H1 (cell line): ENCODE measurements at regions not wholly inside any gene's neighbourhood (a gene's known extent, or its start where the extent isn't known, plus 50 kb on each side); places are given as distances from the start of the nearest gene placed in this dataset.

Experiments
- CHD7 ChIP-seq: fragments of 300-600 bp; sonication (generic); IDR thresholded peaks from 2 replicates; pipeline ENCODE4 v1.7.1; 2012; ENCODE audit warnings: low read length, moderate library complexity, mild to moderate bottlenecking, inconsistent platforms; ENCODE audit not compliant: insufficient replicate concordance
- GABPA ChIP-seq: IDR thresholded peaks from 2 replicates; pipeline ENCODE4 v1.6.1; 2011; ENCODE audit warnings: mild to moderate bottlenecking, low read length, moderate library complexity, borderline replicate concordance; ENCODE audit not compliant: insufficient read depth
- KDM1A ChIP-seq: fragments of 200-600, 300-600 bp; sonication (generic); IDR thresholded peaks from 2 replicates; pipeline ENCODE4 v1.7.1; 2016; ENCODE audit warnings: mild to moderate bottlenecking, low read length, borderline replicate concordance
- RBBP5 ChIP-seq: IDR thresholded peaks from 2 replicates; pipeline ENCODE4 v1.7.1; 2012; ENCODE audit warnings: low read depth, mild to moderate bottlenecking, inconsistent platforms, low read length, moderate library complexity, borderline replicate concordance
- SP2 ChIP-seq: IDR thresholded peaks from 2 replicates; pipeline ENCODE4 v1.6.1; 2012; ENCODE audit warnings: mild to moderate bottlenecking, low read length, inconsistent platforms
- TBP ChIP-seq: IDR thresholded peaks from 2 replicates; pipeline ENCODE4 v1.6.1; 2011; ENCODE audit warnings: low read depth, low read length, improper control_type of control experiment

- TF ChIP-seq CHD7 (no peak), RBBP5 (no peak), GABPA (no peak), SP2 (no peak), KDM1A (no peak), TBP (no peak)
These were observed 138.6 kb upstream of the RASA1 start (continued) for GRCh38 chr5:87129046-87129445.
